AG10803 (cell line): ENCODE measurements at regions not wholly inside any gene's neighbourhood (a gene's known extent, or its start where the extent isn't known, plus 50 kb on each side); places are given as distances from the start of the nearest gene placed in this dataset.

Experiments
- DNase-seq: peaks from one replicate; pipeline ENCODE4 v3.0.0; 2010; ENCODE audit warnings: low read depth
- H3K4me3 ChIP-seq: 2 replicates; pipeline ENCODE4 v1.5.1; 2011; ENCODE audit warnings: mild to moderate bottlenecking, low read length, control low read depth
- CTCF ChIP-seq: conservative IDR thresholded peaks from 2 replicates; pipeline ENCODE4 v1.5.1; 2011; ENCODE audit warnings: mild to moderate bottlenecking, low read length, control low read depth, inconsistent platforms

DNA sequence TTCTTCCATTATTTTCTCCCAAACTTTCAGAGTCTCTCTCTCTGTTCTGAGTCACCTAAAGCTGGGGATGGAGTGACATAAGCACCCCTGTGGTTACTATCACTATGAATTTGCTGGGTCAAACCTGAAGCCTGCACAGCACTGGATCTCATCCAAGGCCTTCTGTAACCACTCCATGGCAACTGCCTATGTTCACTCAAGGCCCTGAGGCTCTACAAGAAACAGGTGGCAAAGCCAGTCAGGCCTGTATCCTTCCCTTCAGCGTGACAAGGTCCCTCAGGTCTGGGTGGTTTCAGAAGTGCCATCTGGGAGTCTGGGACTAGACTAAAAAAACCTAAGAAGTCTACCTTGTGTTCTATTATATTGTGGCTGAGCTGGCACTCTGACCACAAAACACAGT lies 1278.8 kb upstream of the EYS start:
- no peak for TF ChIP-seq CTCF
- DNase-seq: no peak
- H3K4me3 ChIP-seq: no peak overlapping the region

- no peak for TF ChIP-seq CTCF
- DNase-seq: no peak
- no peak overlapping the region for H3K4me3 ChIP-seq
These were observed 1263.3 kb upstream of the EYS start for GRCh38 chr6:66970373-66970772.

DNA sequence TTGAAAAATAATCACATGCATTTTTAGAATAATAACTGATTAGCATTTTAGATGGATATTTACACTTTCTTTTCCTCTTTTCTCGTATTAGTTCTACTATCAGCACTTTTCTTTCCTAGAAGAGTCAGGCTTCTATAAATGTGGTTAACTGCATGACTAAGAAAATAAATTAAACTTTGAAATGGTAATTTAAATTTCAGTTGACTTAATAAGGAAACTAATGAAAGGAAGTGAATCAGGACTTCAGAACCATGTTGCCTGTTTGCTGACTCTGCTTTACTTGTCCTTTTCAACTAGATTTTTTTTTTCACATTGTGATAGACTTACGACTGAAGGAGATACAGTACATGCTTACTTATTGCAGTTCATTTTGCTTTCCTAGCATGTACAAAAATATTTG lies 1258.2 kb upstream of the EYS start:
- no peak for DNase-seq
- no peak for TF ChIP-seq CTCF
- no peak overlapping the region for H3K4me3 ChIP-seq

DNA sequence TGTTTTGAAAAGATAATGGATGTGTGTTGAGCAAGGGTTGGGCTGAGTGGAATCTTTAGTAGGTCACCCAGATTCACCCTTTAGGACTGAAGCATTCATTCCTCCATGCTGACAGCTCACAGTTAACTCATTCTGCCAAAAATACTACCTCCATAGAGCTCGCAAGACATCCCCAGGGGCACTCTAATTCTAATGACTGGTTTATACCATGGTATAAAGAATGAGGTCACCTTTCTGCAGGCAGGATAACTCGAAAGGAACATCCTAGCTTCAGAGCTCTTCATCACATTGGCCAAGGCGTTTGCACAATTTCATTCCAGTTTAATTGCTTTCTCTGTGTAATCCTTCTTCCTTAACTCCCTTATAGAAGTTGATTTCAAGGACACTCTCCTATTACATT lies 1257.2 kb upstream of the EYS start:
- no peak for TF ChIP-seq CTCF
- H3K4me3 ChIP-seq: no peak overlapping the region
- no peak for DNase-seq

DNA sequence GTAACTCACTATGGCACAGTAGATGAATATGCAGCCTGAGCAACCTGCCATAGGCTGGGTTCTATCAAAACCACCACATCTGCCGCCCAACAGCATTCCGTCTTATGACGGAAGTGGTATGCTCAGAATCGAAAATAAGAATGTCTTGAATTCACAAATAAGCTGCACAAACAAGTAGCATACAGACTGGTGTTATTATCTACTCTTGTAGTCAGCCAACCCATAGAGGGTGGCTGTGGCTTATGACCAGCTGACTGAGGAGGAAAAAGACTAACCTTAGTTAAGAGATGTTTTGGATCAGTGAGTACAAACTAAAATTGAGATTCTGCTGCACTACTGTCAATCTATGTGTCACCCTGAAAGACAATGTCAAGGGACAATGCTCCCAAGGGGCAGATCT lies 1255.1 kb upstream of the EYS start:
- H3K4me3 ChIP-seq: no peak overlapping the region
- TF ChIP-seq CTCF: no peak
- DNase-seq: no peak

- no peak for TF ChIP-seq CTCF
- no peak for DNase-seq
These were observed 1254.2 kb upstream of the EYS start for GRCh38 chr6:66961191-66961590.

GRCh38 chr6:66949191-66949661 lies 1242.2 kb upstream of the EYS start:
- TF ChIP-seq CTCF: no peak
- no peak for DNase-seq
- no peak overlapping the region for H3K4me3 ChIP-seq

More at GRCh38 chr6:66961191-66961590, 1254.2 kb upstream of the EYS start:
- no peak overlapping the region for H3K4me3 ChIP-seq
